ENCODE measurements at regions not wholly inside any gene's neighbourhood (a gene's known extent, or its start where the extent isn't known, plus 50 kb on each side); places are given as distances from the start of the nearest gene placed in this dataset.

- TF ChIP-seq CTCF (IDR thresholded peaks at IDR 0.05), result no peak
- TF ChIP-seq EZH2phosphoT487 (IDR thresholded peaks at IDR 0.05), result no peak
Measured at GRCh38 chr7:115635876-115636275, 394.7 kb downstream of the TFEC start.
